HL-60 (cell line): ENCODE measurements at regions not wholly inside any gene's neighbourhood (a gene's known extent, or its start where the extent isn't known, plus 50 kb on each side); places are given as distances from the start of the nearest gene placed in this dataset.

Experiments used
- DNase-seq, 2 experiments: peaks; one replicate each; pipeline ENCODE4 v3.0.0-alpha.2; 2010 to 2020; ENCODE audit warnings: low read depth in 1 of 2, low spot score in 1 of 2
- H3K27ac ChIP-seq: fragments of 250-450 bp; sonication (Bioruptor Pico); replicated peaks from 2 replicates; pipeline ENCODE4 v1.5.1; 2020; ENCODE audit warnings: mild to moderate bottlenecking, moderate library complexity
- H3K27me3 ChIP-seq: fragments of 250-450 bp; sonication (Bioruptor Pico); 2 replicates; pipeline ENCODE4 v1.5.1; 2021; ENCODE audit warnings: mild to moderate bottlenecking, moderate library complexity; ENCODE audit not compliant: insufficient read depth, poor library complexity, severe bottlenecking
- H3K4me3 ChIP-seq: replicated peaks from 2 replicates; pipeline ENCODE4 v1.5.1; 2011; ENCODE audit warnings: mild to moderate bottlenecking, control low read depth, low read length; ENCODE audit not compliant: insufficient read depth
- CTCF ChIP-seq: IDR thresholded peaks from one replicate; pipeline ENCODE4 v1.5.1; 2011; ENCODE audit warnings: low read length, control low read depth, inconsistent platforms; ENCODE audit not compliant: insufficient read depth
- GABPA ChIP-seq: IDR thresholded peaks from 2 replicates; pipeline ENCODE4 v1.6.1; 2012; ENCODE audit warnings: low read depth
- POLR2AphosphoS5 ChIP-seq: IDR thresholded peaks from 2 replicates; pipeline ENCODE4 v1.6.1; 2012; ENCODE audit warnings: low read depth
- REST ChIP-seq: IDR thresholded peaks from 2 replicates; pipeline ENCODE4 v1.6.1; 2012; ENCODE audit warnings: low read depth; ENCODE audit not compliant: insufficient replicate concordance
- SPI1 ChIP-seq: IDR thresholded peaks from 2 replicates; pipeline ENCODE4 v1.6.1; 2012; ENCODE audit warnings: low read depth, mild to moderate bottlenecking, borderline replicate concordance

- no peak for DNase-seq
- no peak overlapping the region for H3K27ac ChIP-seq
- TF ChIP-seq REST, result no peak
- no peak for TF ChIP-seq GABPA
- no peak for TF ChIP-seq POLR2AphosphoS5
- TF ChIP-seq SPI1, result no peak
- no peak for TF ChIP-seq CTCF
- H3K27me3 ChIP-seq, result no peaks in the 10 kb centered on the region
- H3K4me3 ChIP-seq, result no peak overlapping the region
Observed at GRCh38 chr16:79869304-79870015, 268.9 kb upstream of the MAF start.

- H3K4me3 ChIP-seq, result no peak overlapping the region
- H3K27ac ChIP-seq, result no peak overlapping the region
Observed at GRCh38 chr16:79868841-79869240, 268.3 kb upstream of the MAF start.

More at GRCh38 chr16:79868841-79869240, 268.3 kb upstream of the MAF start:
- TF ChIP-seq REST (no peak), SPI1 (no peak), POLR2AphosphoS5 (no peak), CTCF (no peak), GABPA (no peak)
- no peak for DNase-seq
- H3K27me3 ChIP-seq, result no peaks in the 10 kb centered on the region
